Gastroesophageal sphincter (tissue), 4 donors: ENCODE measurements at regions not wholly inside any gene's neighbourhood (a gene's known extent, or its start where the extent isn't known, plus 50 kb on each side); places are given as distances from the start of the nearest gene placed in this dataset.

Experiments used
- ATAC-seq: fragments of 150-250 bp; one replicate; pipeline ENCODE4 v1.9.1; 2016; ENCODE audit warnings: mild to moderate bottlenecking, moderate library complexity
- H3K27ac ChIP-seq, 4 donors: fragments of 200-600 bp; sonication (generic) in 3 of 4; 1 replicate in 3 of 4; 2 replicates in 1 of 4; pipeline ENCODE4 v1.5.1; 2016 to 2019
- H3K27me3 ChIP-seq: fragments of 200-600 bp; sonication (generic); one replicate; pipeline ENCODE4 v1.5.1; 2019
- H3K36me3 ChIP-seq, 2 donors: fragments of 200-600 bp; sonication (generic); one replicate each; pipeline ENCODE4 v1.5.1; 2019; ENCODE audit warnings: control low read depth in 1 of 2
- H3K4me1 ChIP-seq, 3 donors: fragments of 200-600 bp; sonication (generic); 1 replicate in 2 of 3; 2 replicates in 1 of 3; pipeline ENCODE4 v1.5.1; 2016 to 2019; ENCODE audit warnings: control low read depth in 2 of 3
- H3K4me3 ChIP-seq, 2 donors: fragments of 200-600 bp; sonication (generic); one replicate each; pipeline ENCODE4 v1.5.1; 2019; ENCODE audit warnings: mild to moderate bottlenecking in 1 of 2, moderate library complexity in 1 of 2
- H3K9me3 ChIP-seq, 3 donors: fragments of 200-600 bp; sonication (generic); one replicate each; pipeline ENCODE4 v1.5.1; 2017 to 2019; ENCODE audit warnings: control low read depth in 2 of 3
- EP300 ChIP-seq: sonication (generic); formaldehyde crosslinking; IDR thresholded peaks from one replicate; pipeline ENCODE4 v1.6.1; 2017; ENCODE audit warnings: antibody characterized with exemption, mild to moderate bottlenecking
- POLR2A ChIP-seq, 2 donors: fragments of 450-650 bp; IDR thresholded peaks; one replicate each; pipeline ENCODE4 v1.6.1; 2017; ENCODE audit warnings: antibody characterized with exemption in 2 of 2, mild to moderate bottlenecking in 2 of 2, moderate library complexity in 1 of 2
- POLR2AphosphoS5 ChIP-seq: sonication (generic); formaldehyde crosslinking; IDR thresholded peaks from one replicate; pipeline ENCODE4 v1.6.1; 2017; ENCODE audit warnings: antibody characterized with exemption
- WGBS, 2 donors: methylation state at CpG; one replicate each; pipeline ENCODE4 v1.1.5; 2018; ENCODE audit warnings: low coverage in 1 of 2; 5-methylcytosine and 5-hydroxymethylcytosine counted together
- TF ChIP-seq, protein P1 (sequence below), 4 experiments: fragments of 200-600 bp in 2 of 4; fragments of 450-650 bp in 2 of 4; sonication (generic) in 1 of 4; IDR thresholded peaks; one replicate each; pipeline ENCODE4 v1.5.1; 2017 to 2019; ENCODE audit warnings: antibody characterized with exemption in 4 of 4, mild to moderate bottlenecking in 2 of 4, moderate library complexity in 2 of 4

DNA sequence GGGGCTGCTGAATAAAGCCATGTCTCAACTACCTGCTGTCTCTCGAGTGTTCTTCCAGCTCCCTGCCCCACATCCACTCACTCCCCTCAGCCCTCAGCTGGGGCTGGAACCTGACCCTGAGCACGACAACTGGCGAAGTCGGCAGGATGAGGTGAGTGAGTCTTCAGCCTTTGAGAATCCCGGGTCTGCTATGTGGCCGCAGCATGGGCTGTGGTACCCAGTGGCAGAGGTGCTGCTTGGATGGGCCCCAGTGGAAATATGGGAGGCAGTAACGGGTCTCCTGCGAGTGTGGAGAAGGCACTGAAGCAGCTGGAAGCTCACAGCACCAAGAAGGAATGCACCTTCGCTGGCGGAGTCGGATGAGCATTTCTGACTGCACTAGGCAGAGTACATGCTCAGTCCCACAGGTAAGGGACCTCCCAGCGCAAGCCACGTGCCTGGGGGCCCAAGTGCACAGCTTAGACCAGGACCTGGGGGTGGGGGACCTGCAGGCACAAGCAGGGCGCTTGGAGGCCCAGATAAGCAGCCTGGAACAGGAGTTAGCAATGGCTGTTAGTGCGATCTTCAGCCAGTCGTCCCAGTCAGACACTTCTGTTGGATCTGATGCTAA, 95.5 kb upstream of the TMPO start:
- Histone ChIP-seq H3K9me3 (no peaks in the 10 kb centered on the region), H3K27me3 (no peaks in the 10 kb centered on the region), H3K4me1 (peaks cover 0 to 31% (median 18%) of the 10 kb centered on the region in 3 donors), H3K4me3 (no peak overlapping the region), H3K36me3 (no peaks in the 10 kb centered on the region), H3K27ac (peak overlapping the region in 3 of 4 donors; percentile 78 to 90 (median 83))
- TF ChIP-seq POLR2AphosphoS5 = no peak
- no peak for TF ChIP-seq EP300
- no peak for TF ChIP-seq POLR2A (IDR thresholded peaks at IDR 0.05)
- TF ChIP-seq, protein P1, sequence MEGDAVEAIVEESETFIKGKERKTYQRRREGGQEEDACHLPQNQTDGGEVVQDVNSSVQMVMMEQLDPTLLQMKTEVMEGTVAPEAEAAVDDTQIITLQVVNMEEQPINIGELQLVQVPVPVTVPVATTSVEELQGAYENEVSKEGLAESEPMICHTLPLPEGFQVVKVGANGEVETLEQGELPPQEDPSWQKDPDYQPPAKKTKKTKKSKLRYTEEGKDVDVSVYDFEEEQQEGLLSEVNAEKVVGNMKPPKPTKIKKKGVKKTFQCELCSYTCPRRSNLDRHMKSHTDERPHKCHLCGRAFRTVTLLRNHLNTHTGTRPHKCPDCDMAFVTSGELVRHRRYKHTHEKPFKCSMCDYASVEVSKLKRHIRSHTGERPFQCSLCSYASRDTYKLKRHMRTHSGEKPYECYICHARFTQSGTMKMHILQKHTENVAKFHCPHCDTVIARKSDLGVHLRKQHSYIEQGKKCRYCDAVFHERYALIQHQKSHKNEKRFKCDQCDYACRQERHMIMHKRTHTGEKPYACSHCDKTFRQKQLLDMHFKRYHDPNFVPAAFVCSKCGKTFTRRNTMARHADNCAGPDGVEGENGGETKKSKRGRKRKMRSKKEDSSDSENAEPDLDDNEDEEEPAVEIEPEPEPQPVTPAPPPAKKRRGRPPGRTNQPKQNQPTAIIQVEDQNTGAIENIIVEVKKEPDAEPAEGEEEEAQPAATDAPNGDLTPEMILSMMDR (IDR thresholded peaks at IDR 0.05) = no peak
- 100% methylated on average over 1 of the region's 16 CpGs; no CpG with 5 or more reads in 1 of the 2 donors for WGBS, 2 donors
- no peak for ATAC-seq

DNA sequence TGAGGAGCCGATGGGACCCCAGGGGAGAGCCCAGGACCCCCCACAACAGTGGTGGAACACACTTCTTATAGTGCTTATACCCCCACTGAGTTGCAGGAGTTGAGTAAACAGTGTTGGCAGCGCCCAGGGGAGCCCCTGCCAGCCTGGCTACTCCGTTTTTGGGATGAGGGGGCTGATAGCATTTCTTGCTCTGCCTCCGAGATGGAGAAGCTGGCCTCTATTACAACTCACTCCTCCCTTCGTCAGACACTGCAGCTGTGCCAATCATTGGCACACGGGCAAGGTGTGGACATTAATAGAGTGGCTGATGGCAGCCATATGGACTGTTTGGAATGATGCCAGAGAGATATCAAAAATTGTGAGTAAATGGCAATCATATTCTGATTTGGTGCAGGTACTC, 94.9 kb upstream of the TMPO start:
- 70% methylated on average over 2 of the region's 6 CpGs; no CpG with 5 or more reads in 1 of the 2 donors for WGBS, 2 donors
- Histone ChIP-seq H3K4me3 (no peak overlapping the region), H3K4me1 (peaks cover 0 to 33% (median 18%) of the 10 kb centered on the region in 3 donors), H3K36me3 (no peaks in the 10 kb centered on the region), H3K9me3 (no peaks in the 10 kb centered on the region), H3K27ac (peak overlapping the region in 2 of 4 donors; percentile 83 to 90), H3K27me3 (no peaks in the 10 kb centered on the region)
- no peak for ATAC-seq
- TF ChIP-seq POLR2AphosphoS5 (no peak), POLR2A (IDR thresholded peaks at IDR 0.05) (no peak), EP300 (no peak)
- TF ChIP-seq, protein P1 (IDR thresholded peaks at IDR 0.05) = no peak

DNA sequence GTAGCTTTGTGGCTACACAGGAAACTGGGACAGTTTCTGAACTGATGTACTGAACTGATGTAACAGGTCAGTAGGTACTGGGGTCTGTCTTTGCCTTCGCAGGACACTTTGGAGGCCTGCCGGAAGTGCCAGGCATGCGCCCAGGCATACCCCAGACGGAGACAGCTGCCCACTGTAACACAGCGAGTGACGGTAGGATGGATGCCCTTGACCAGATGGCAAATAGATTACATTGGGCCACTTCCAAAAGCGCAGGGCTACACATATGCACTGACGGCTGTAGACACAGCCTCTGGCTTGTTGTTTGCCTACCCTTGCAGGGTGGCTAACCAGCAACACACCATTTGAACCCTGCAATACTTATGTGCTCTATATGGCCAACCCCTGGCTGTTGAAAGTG, 94.1 kb upstream of the TMPO start:
- Histone ChIP-seq H3K27me3 (no peaks in the 10 kb centered on the region), H3K4me3 (no peak overlapping the region), H3K27ac (no peak overlapping the region), H3K9me3 (no peaks in the 10 kb centered on the region), H3K4me1 (peaks cover 0 to 33% (median 18%) of the 10 kb centered on the region in 3 donors), H3K36me3 (no peaks in the 10 kb centered on the region)
- ATAC-seq = no peak
- no peak for TF ChIP-seq POLR2AphosphoS5
- TF ChIP-seq EP300 = no peak
- WGBS, 2 donors = 67% methylated on average over 1 of the region's 8 CpGs; no CpG with 5 or more reads in 1 of the 2 donors

DNA sequence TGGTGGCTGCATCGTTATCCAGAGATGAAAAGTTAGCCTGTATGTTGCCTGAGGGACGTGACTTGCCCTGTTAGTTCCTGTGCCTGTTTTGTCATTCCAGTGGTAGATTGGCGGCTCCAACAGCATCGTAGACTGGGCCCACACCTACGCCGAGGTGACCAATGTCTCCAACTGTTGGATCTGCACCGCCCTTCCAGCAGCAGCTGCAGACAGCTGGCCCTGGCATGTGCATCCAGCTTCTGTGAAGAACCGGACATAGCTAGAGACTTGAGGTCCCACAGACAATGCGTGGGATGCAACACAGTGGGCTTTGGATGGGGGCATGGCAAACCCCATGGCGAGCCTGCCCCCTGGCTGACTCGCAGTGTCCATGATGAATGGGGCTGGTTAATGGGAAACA, 93.0 kb upstream of the TMPO start:
- 71 to 82% methylated on average over 3 to 7 of the region's 11 CpGs for WGBS, 2 donors
- no peak for ATAC-seq
- Histone ChIP-seq H3K9me3 (no peaks in the 10 kb centered on the region), H3K36me3 (no peaks in the 10 kb centered on the region), H3K4me3 (no peak overlapping the region), H3K27me3 (no peaks in the 10 kb centered on the region), H3K27ac (no peak overlapping the region), H3K4me1 (peaks cover 0 to 33% (median 18%) of the 10 kb centered on the region in 3 donors)
- TF ChIP-seq, protein P1 (IDR thresholded peaks at IDR 0.05) = no peak
- no peak for TF ChIP-seq POLR2A (IDR thresholded peaks at IDR 0.05)

DNA sequence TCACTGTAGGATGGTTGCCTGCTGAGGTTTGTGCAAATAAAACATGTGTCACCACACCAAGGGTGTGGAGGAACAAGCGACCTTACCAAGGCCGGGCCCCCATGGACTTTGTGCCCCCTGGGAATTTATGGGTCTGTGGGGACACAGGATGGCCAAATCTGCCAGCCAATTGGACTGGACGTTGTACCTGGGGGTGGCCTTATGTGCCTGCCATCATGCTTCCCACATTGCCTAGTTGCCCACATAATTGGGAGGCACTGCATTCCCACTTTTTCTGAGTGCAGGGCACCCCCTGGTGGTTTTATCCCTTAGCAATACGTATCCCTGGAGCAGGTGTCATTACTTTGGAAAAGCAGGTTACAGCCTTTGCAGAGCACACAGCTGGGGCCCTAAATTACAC, 92.6 kb upstream of the TMPO start:
- Histone ChIP-seq H3K36me3 (no peaks in the 10 kb centered on the region), H3K27ac (no peak overlapping the region), H3K4me3 (no peak overlapping the region), H3K27me3 (no peaks in the 10 kb centered on the region), H3K4me1 (peaks cover 0 to 32% (median 16%) of the 10 kb centered on the region in 3 donors), H3K9me3 (no peaks in the 10 kb centered on the region)
- no peak for TF ChIP-seq POLR2A (IDR thresholded peaks at IDR 0.05)
- TF ChIP-seq, protein P1 (IDR thresholded peaks at IDR 0.05) = peak in 1 of 4 experiments; percentile 25
- no peak for ATAC-seq
- 83 to 100% methylated on average over 2 of the region's 4 CpGs for WGBS, 2 donors
